ENCODE measurements at regions not wholly inside any gene's neighbourhood (a gene's known extent, or its start where the extent isn't known, plus 50 kb on each side); places are given as distances from the start of the nearest gene placed in this dataset.

DNA sequence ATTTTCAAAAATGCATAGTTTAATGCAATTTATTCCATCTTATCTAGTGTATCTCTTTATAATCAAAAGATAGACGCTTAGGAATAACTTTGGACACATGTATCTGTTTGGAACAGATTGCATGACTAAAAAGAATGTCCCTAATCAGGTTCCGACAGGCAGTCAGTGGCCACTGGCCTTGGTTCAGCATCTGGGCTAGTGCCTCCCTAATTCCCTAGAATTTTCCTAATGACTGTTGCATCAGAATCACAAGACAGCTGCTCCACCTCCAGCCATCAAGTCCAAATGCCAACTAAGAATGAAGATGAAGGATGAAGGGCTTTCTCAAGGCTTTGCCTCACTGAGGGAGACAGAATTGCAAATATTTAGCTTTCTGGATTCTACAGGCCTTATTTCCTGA, 173.8 kb downstream of the EFNB2 start:
- Mint-ChIP-seq H3K9me3 (peaks cover 0 to 25% (median 6%) of the 10 kb centered on the region in 11 donors), H3K27ac (no peak overlapping the region), H3K36me3 (no peaks in the 10 kb centered on the region), H3K4me3 (no peak overlapping the region), H3K4me1 (no peaks in the 10 kb centered on the region), H3K27me3 (peaks cover 0 to 27% (median 0%) of the 10 kb centered on the region in 5 donors)
- intact Hi-C loops (cut with micrococcal nuclease), result no loop called here
- H3K36me3 ChIP-seq (ENCODE audit: control insufficient read depth in 2 of 3, insufficient read depth in 3 of 3, low read length in 3 of 3), result no peaks in the 10 kb centered on the region
- H3K4me1 ChIP-seq (ENCODE audit: control insufficient read depth in 2 of 2, insufficient read depth in 2 of 2, low read length in 2 of 2), result no peaks in the 10 kb centered on the region
- DNase-seq, result no peak
- no peak overlapping the region for H3K27ac ChIP-seq (ENCODE audit: low read depth, low read length)
- ChIA-PET CTCF (no interaction called here), POLR2A (no interaction called here)
- H3K4me3 ChIP-seq (ENCODE audit: low read length), result no peak overlapping the region
- H3K27me3 ChIP-seq (ENCODE audit: control insufficient read depth in 2 of 2, insufficient read depth in 2 of 2, low read length in 2 of 2), result no peaks in the 10 kb centered on the region
- no peaks in the 10 kb centered on the region for H3K9me3 ChIP-seq (ENCODE audit: control insufficient read depth in 2 of 3, low read length in 3 of 3)
- ATAC-seq, result no peak

DNA sequence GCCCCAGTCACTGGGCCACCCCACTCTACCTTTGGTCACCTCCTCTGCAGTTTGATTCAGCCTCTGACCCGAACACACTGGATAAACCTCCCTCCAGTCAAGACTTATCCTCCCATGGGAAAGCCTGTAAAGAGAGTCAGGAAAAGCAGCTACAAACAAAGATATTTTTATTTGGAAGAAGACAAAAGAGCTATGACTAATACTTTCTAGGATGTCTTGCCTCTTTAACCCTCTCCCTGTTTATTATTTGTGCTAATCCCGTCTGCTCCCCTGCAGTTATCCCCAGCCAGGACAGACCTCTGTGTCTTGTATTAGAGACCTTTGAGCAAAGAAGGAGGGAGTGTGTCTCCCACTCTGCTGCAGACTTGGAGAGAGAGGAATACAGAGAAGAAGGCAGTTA, 178.3 kb downstream of the EFNB2 start:
- Histone ChIP-seq H3K36me3 (ENCODE audit: control insufficient read depth in 2 of 3, insufficient read depth in 3 of 3, low read length in 3 of 3) (no peaks in the 10 kb centered on the region), H3K27me3 (ENCODE audit: control insufficient read depth in 2 of 2, insufficient read depth in 2 of 2, low read length in 2 of 2) (no peaks in the 10 kb centered on the region), H3K27ac (ENCODE audit: low read depth, low read length) (no peak overlapping the region), H3K4me1 (ENCODE audit: control insufficient read depth in 2 of 2, insufficient read depth in 2 of 2, low read length in 2 of 2) (no peaks in the 10 kb centered on the region), H3K9me3 (ENCODE audit: control insufficient read depth in 2 of 3, low read length in 3 of 3) (no peaks in the 10 kb centered on the region), H3K4me3 (ENCODE audit: low read length) (no peak overlapping the region)
- ChIA-PET POLR2A (no interaction called here), CTCF (no interaction called here)
- DNase-seq, result no peak
- Mint-ChIP-seq H3K27me3 (peaks cover 0 to 32% (median 8%) of the 10 kb centered on the region in 5 donors), H3K9me3 (peaks cover 0 to 8% (median 0%) of the 10 kb centered on the region in 11 donors), H3K4me3 (no peak overlapping the region), H3K4me1 (no peaks in the 10 kb centered on the region), H3K27ac (no peak overlapping the region), H3K36me3 (no peaks in the 10 kb centered on the region)
- no peak for ATAC-seq
- intact Hi-C loops (cut with micrococcal nuclease), result no loop called here

GRCh38 chr13:106355866-106356265, 179.6 kb downstream of the EFNB2 start:
- no peaks in the 10 kb centered on the region for H3K9me3 ChIP-seq (ENCODE audit: control insufficient read depth in 2 of 3, low read length in 3 of 3)
- H3K4me3 ChIP-seq (ENCODE audit: low read length), result no peak overlapping the region
- no peaks in the 10 kb centered on the region for H3K4me1 ChIP-seq (ENCODE audit: control insufficient read depth in 2 of 2, insufficient read depth in 2 of 2, low read length in 2 of 2)
- Mint-ChIP-seq H3K4me1 (no peaks in the 10 kb centered on the region), H3K27me3 (peaks cover 3 to 31% (median 14%) of the 10 kb centered on the region in 5 donors), H3K9me3 (peaks cover 0 to 8% (median 0%) of the 10 kb centered on the region in 11 donors), H3K27ac (no peak overlapping the region), H3K36me3 (no peaks in the 10 kb centered on the region), H3K4me3 (no peak overlapping the region)
- intact Hi-C loops (cut with micrococcal nuclease), result no loop called here
- CTCF ChIA-PET, result no interaction called here
- H3K27me3 ChIP-seq (ENCODE audit: control insufficient read depth in 2 of 2, insufficient read depth in 2 of 2, low read length in 2 of 2), result no peaks in the 10 kb centered on the region
- POLR2A ChIA-PET, result no interaction called here
- DNase-seq, result no peak
- no peaks in the 10 kb centered on the region for H3K36me3 ChIP-seq (ENCODE audit: control insufficient read depth in 2 of 3, insufficient read depth in 3 of 3, low read length in 3 of 3)
- no peak for ATAC-seq
- H3K27ac ChIP-seq (ENCODE audit: low read depth, low read length), result no peak overlapping the region

GRCh38 chr13:106354961-106355360, 180.5 kb downstream of the EFNB2 start:
- CTCF ChIA-PET, result no interaction called here

DNA sequence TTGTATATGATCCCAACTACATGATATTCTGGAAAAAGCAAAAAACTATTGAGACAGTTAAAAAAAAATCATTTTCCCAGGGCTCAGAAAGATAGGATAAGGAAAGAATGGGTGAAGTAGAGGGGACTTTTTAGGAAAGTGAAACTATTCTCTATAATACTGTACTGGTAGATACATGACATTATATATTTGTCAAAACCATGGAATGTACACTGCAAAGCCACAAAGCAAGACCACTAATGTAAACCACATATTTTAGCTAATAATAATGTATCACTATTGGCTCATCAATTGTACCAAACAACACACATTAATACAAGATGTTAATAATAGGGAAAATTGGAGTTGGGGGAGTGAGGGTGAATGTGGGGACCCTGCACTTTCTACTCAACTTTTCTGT, 182.6 kb downstream of the EFNB2 start:
- Histone ChIP-seq H3K27me3 (ENCODE audit: control insufficient read depth in 2 of 2, insufficient read depth in 2 of 2, low read length in 2 of 2) (no peaks in the 10 kb centered on the region), H3K36me3 (ENCODE audit: control insufficient read depth in 2 of 3, insufficient read depth in 3 of 3, low read length in 3 of 3) (no peaks in the 10 kb centered on the region), H3K27ac (ENCODE audit: low read depth, low read length) (no peak overlapping the region), H3K9me3 (ENCODE audit: control insufficient read depth in 2 of 3, low read length in 3 of 3) (no peaks in the 10 kb centered on the region), H3K4me3 (ENCODE audit: low read length) (no peak overlapping the region), H3K4me1 (ENCODE audit: control insufficient read depth in 2 of 2, insufficient read depth in 2 of 2, low read length in 2 of 2) (no peaks in the 10 kb centered on the region)
- Mint-ChIP-seq H3K9me3 (peaks cover 0 to 2% (median 0%) of the 10 kb centered on the region in 11 donors), H3K4me3 (no peak overlapping the region), H3K27me3 (peaks cover 27 to 54% (median 37%) of the 10 kb centered on the region in 5 donors), H3K36me3 (no peaks in the 10 kb centered on the region), H3K4me1 (peaks cover 0 to 4% (median 0%) of the 10 kb centered on the region in 7 donors), H3K27ac (no peak overlapping the region)
- no peak for DNase-seq
- POLR2A ChIA-PET, result no interaction called here
- CTCF ChIA-PET, result no interaction called here
- no peak for ATAC-seq
- intact Hi-C loops (cut with micrococcal nuclease), result no loop called here

More at GRCh38 chr13:106354961-106355360, 180.5 kb downstream of the EFNB2 start:
- Histone ChIP-seq H3K27me3 (ENCODE audit: control insufficient read depth in 2 of 2, insufficient read depth in 2 of 2, low read length in 2 of 2) (no peaks in the 10 kb centered on the region), H3K9me3 (ENCODE audit: control insufficient read depth in 2 of 3, low read length in 3 of 3) (no peaks in the 10 kb centered on the region), H3K4me3 (ENCODE audit: low read length) (no peak overlapping the region), H3K36me3 (ENCODE audit: control insufficient read depth in 2 of 3, insufficient read depth in 3 of 3, low read length in 3 of 3) (no peaks in the 10 kb centered on the region), H3K27ac (ENCODE audit: low read depth, low read length) (no peak overlapping the region), H3K4me1 (ENCODE audit: control insufficient read depth in 2 of 2, insufficient read depth in 2 of 2, low read length in 2 of 2) (no peaks in the 10 kb centered on the region)
- DNase-seq (no peak), ATAC-seq (no peak)
- Mint-ChIP-seq H3K4me1 (no peaks in the 10 kb centered on the region), H3K36me3 (no peaks in the 10 kb centered on the region), H3K27ac (no peak overlapping the region), H3K27me3 (peaks cover 8 to 39% (median 18%) of the 10 kb centered on the region in 5 donors), H3K4me3 (no peak overlapping the region), H3K9me3 (peaks cover 0 to 2% (median 0%) of the 10 kb centered on the region in 11 donors)
- POLR2A ChIA-PET, result no interaction called here
- intact Hi-C loops (cut with micrococcal nuclease), result no loop called here

GRCh38 chr13:106351251-106351650, 184.2 kb downstream of the EFNB2 start:
- ATAC-seq, result no peak
- no peak overlapping the region for H3K27ac Mint-ChIP-seq
- no peak overlapping the region for H3K4me3 Mint-ChIP-seq
- peaks cover 27 to 49% (median 42%) of the 10 kb centered on the region in 5 donors for H3K27me3 Mint-ChIP-seq
- peaks cover 0 to 2% (median 0%) of the 10 kb centered on the region in 11 donors for H3K9me3 Mint-ChIP-seq
- Histone ChIP-seq H3K4me1 (ENCODE audit: control insufficient read depth in 2 of 2, insufficient read depth in 2 of 2, low read length in 2 of 2) (no peaks in the 10 kb centered on the region), H3K36me3 (ENCODE audit: control insufficient read depth in 2 of 3, insufficient read depth in 3 of 3, low read length in 3 of 3) (no peaks in the 10 kb centered on the region), H3K27me3 (ENCODE audit: control insufficient read depth in 2 of 2, insufficient read depth in 2 of 2, low read length in 2 of 2) (no peaks in the 10 kb centered on the region), H3K4me3 (ENCODE audit: low read length) (no peak overlapping the region), H3K27ac (ENCODE audit: low read depth, low read length) (no peak overlapping the region), H3K9me3 (ENCODE audit: control insufficient read depth in 2 of 3, low read length in 3 of 3) (no peaks in the 10 kb centered on the region)
- no peaks in the 10 kb centered on the region for H3K36me3 Mint-ChIP-seq
- no peak for DNase-seq
- peaks cover 0 to 4% (median 0%) of the 10 kb centered on the region in 7 donors for H3K4me1 Mint-ChIP-seq
- ChIA-PET POLR2A (no interaction called here), CTCF (no interaction called here)
- intact Hi-C loops (cut with micrococcal nuclease), result no loop called here

DNA sequence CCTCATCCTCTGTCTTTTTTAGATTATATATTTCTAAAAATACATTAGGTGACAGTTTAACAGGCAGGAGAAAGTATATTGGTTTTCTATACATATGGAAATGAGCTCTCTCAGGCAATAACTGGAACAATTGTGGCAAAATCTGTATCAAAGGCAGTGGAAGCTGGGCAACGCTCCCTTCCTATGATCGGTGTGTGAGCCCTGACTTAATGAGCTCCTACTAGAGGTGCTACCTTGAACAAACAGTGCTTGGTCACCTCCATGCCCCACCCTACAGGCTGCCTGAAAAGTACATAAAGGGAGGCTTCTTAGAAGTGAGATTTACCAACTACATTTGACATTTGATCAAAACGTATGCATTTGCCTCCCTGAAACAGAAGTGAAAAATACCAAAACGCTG, 185.3 kb downstream of the EFNB2 start:
- no peaks in the 10 kb centered on the region for H3K9me3 ChIP-seq (ENCODE audit: control insufficient read depth in 2 of 3, low read length in 3 of 3)
- ChIA-PET CTCF (no interaction called here), POLR2A (no interaction called here)
- H3K4me3 ChIP-seq (ENCODE audit: low read length), result no peak overlapping the region
- H3K27me3 Mint-ChIP-seq, result peaks cover 31 to 48% (median 42%) of the 10 kb centered on the region in 5 donors
- no peaks in the 10 kb centered on the region for H3K4me1 ChIP-seq (ENCODE audit: control insufficient read depth in 2 of 2, insufficient read depth in 2 of 2, low read length in 2 of 2)
- no peaks in the 10 kb centered on the region for H3K36me3 Mint-ChIP-seq
- no peaks in the 10 kb centered on the region for H3K27me3 ChIP-seq (ENCODE audit: control insufficient read depth in 2 of 2, insufficient read depth in 2 of 2, low read length in 2 of 2)
- no peak overlapping the region for H3K27ac Mint-ChIP-seq
- no peak for ATAC-seq
- no peak for DNase-seq
- H3K9me3 Mint-ChIP-seq, result peaks cover 0 to 2% (median 0%) of the 10 kb centered on the region in 11 donors
- no peaks in the 10 kb centered on the region for H3K36me3 ChIP-seq (ENCODE audit: control insufficient read depth in 2 of 3, insufficient read depth in 3 of 3, low read length in 3 of 3)
- intact Hi-C loops (cut with micrococcal nuclease), result no loop called here
- peaks cover 0 to 4% (median 0%) of the 10 kb centered on the region in 7 donors for H3K4me1 Mint-ChIP-seq
- no peak overlapping the region for H3K4me3 Mint-ChIP-seq
- no peak overlapping the region for H3K27ac ChIP-seq (ENCODE audit: low read depth, low read length)
